Transverse colon (tissue), 4 donors: ENCODE measurements at regions not wholly inside any gene's neighbourhood (a gene's known extent, or its start where the extent isn't known, plus 50 kb on each side); places are given as distances from the start of the nearest gene placed in this dataset.

ENCODE experiments used
- DNase-seq: peaks from one replicate; pipeline ENCODE4 v3.0.0-alpha.2; 2019
- H3K27ac ChIP-seq, 4 donors: fragments of 200-600 bp; sonication (generic); 2 replicates each; pipeline ENCODE4 v1.5.1; 2016 to 2018; ENCODE audit warnings: inconsistent platforms in 4 of 4
- H3K27me3 ChIP-seq: fragments of 200-600 bp; sonication (generic); 2 replicates; pipeline ENCODE4 v1.5.1; 2017; ENCODE audit warnings: inconsistent platforms
- H3K36me3 ChIP-seq, 4 donors: fragments of 200-600 bp; sonication (generic); 2 replicates each; pipeline ENCODE4 v1.5.1; 2017 to 2019; ENCODE audit warnings: inconsistent platforms in 4 of 4
- H3K4me1 ChIP-seq, 4 donors: fragments of 200-600 bp; sonication (generic); 2 replicates each; pipeline ENCODE4 v1.5.1; 2017 to 2020; ENCODE audit warnings: inconsistent platforms in 4 of 4
- H3K4me3 ChIP-seq, 4 donors: fragments of 200-600 bp; sonication (generic); 1 replicate in 1 of 4; 2 replicates in 3 of 4; pipeline versions ENCODE4 v1.5.1 to v1.6.1; 2017 to 2019; ENCODE audit warnings: inconsistent platforms in 4 of 4
- H3K9me3 ChIP-seq, 2 donors: fragments of 200-600 bp; sonication (generic); 2 replicates each; pipeline ENCODE4 v1.5.1; 2017 to 2019; ENCODE audit warnings: inconsistent platforms in 2 of 2
- CTCF ChIP-seq, 5 experiments: fragments of 200-600 bp in 3 of 5; fragments of 450-650 bp in 2 of 5; sonication (generic) in 3 of 5; IDR thresholded peaks; 1 replicate in 2 of 5; 2 replicates in 3 of 5; pipeline ENCODE4 v1.5.1; 2016 to 2017; ENCODE audit warnings: antibody characterized with exemption in 5 of 5, inconsistent platforms in 3 of 5, mild to moderate bottlenecking in 2 of 5, moderate library complexity in 1 of 5
- EP300 ChIP-seq: sonication (generic); formaldehyde crosslinking; IDR thresholded peaks from one replicate; pipeline ENCODE4 v1.6.1; 2017; ENCODE audit warnings: antibody characterized with exemption, low read depth
- POLR2A ChIP-seq: fragments of 450-650 bp; IDR thresholded peaks from one replicate; pipeline ENCODE4 v1.6.1; 2016; ENCODE audit warnings: antibody characterized with exemption, mild to moderate bottlenecking, moderate library complexity
- POLR2AphosphoS5 ChIP-seq, 3 donors: sonication (generic); formaldehyde crosslinking; IDR thresholded peaks; one replicate each; pipeline ENCODE4 v1.6.1; 2016; ENCODE audit warnings: antibody characterized with exemption in 3 of 3
- WGBS, 2 donors: methylation state at CpG; one replicate each; pipeline ENCODE4 v1.1.5; 2018; ENCODE audit warnings: low coverage in 1 of 2; 5-methylcytosine and 5-hydroxymethylcytosine counted together
- in situ Hi-C, 4 donors: fragments of 200-750 bp; cut with MboI; loops; one replicate each; pipeline versions ENCODE4 v1.15.0 to v1.15.1; 2017; ENCODE audit warnings: low sequenced_read_pairs in 3 of 4, low pct_ligation_motif_present in 1 of 4, low pct_unique_long_range_greater_than_20kb in 1 of 4
- intact Hi-C: fragments of 100-400 bp; cut with DNase I; formaldehyde crosslinking; loops from one replicate; pipeline ENCODE4 v1.15.1; 2023; ENCODE audit warnings: low total_unique reads

GRCh38 chr1:200301152-200301551 is 108.7 kb downstream of the ZNF281 start:
- H3K9me3 ChIP-seq: no peaks in the 10 kb centered on the region
- H3K36me3 ChIP-seq: no peaks in the 10 kb centered on the region
- in situ Hi-C loops: loop anchor here in 1 of 4 donors (25.0 kb wide), 1 partner anchor 614 kb away; no protein-coding TSS in a partner anchor
- no peak overlapping the region for H3K27ac ChIP-seq
- intact Hi-C loops: loop anchor here (1.0 kb wide), 1 partner anchor 40 kb away; no protein-coding TSS in a partner anchor
- TF ChIP-seq POLR2A (no peak), POLR2AphosphoS5 (IDR thresholded peaks at IDR 0.05) (no peak), EP300 (no peak), CTCF (IDR thresholded peaks at IDR 0.05) (no peak)
- no peaks in the 10 kb centered on the region for H3K27me3 ChIP-seq
- WGBS, 2 donors: 96 to 100% methylated on average over 1 to 3 of the region's 3 CpGs
- H3K4me3 ChIP-seq: no peak overlapping the region
- DNase-seq: no peak
- peaks cover 0 to 10% (median 6%) of the 10 kb centered on the region in 4 donors for H3K4me1 ChIP-seq

GRCh38 chr1:200299571-200299970 is 110.3 kb downstream of the ZNF281 start:
- H3K9me3 ChIP-seq: no peaks in the 10 kb centered on the region
- H3K27ac ChIP-seq: no peak overlapping the region
- 83 to 95% methylated on average over 1 of the region's 1 CpG for WGBS, 2 donors
- no peak overlapping the region for H3K4me3 ChIP-seq
- in situ Hi-C loops (loop anchor here in 3 of 4 donors (25.0 kb wide), 1 partner anchor 188 kb away; no protein-coding TSS in a partner anchor), intact Hi-C loops (no loop called here)
- no peaks in the 10 kb centered on the region for H3K27me3 ChIP-seq
- peaks cover 0 to 10% (median 6%) of the 10 kb centered on the region in 4 donors for H3K4me1 ChIP-seq
- H3K36me3 ChIP-seq: no peaks in the 10 kb centered on the region
- no peak for DNase-seq
- TF ChIP-seq POLR2AphosphoS5 (IDR thresholded peaks at IDR 0.05) (no peak), CTCF (IDR thresholded peaks at IDR 0.05) (no peak), POLR2A (no peak), EP300 (no peak)

- Histone ChIP-seq H3K27ac (no peak overlapping the region), H3K4me1 (peaks cover 0 to 10% (median 6%) of the 10 kb centered on the region in 4 donors), H3K27me3 (no peaks in the 10 kb centered on the region), H3K9me3 (no peaks in the 10 kb centered on the region), H3K4me3 (no peak overlapping the region), H3K36me3 (no peaks in the 10 kb centered on the region)
- intact Hi-C loops (no loop called here), in situ Hi-C loops (loop anchor here in 3 of 4 donors (25.0 kb wide), 1 partner anchor 189 kb away; no protein-coding TSS in a partner anchor)
- TF ChIP-seq POLR2A (no peak), POLR2AphosphoS5 (IDR thresholded peaks at IDR 0.05) (no peak), CTCF (IDR thresholded peaks at IDR 0.05) (no peak)
- no peak for DNase-seq
- 53 to 80% methylated on average over 1 of the region's 1 CpG for WGBS, 2 donors
These were observed 111.6 kb downstream of the ZNF281 start for GRCh38 chr1:200298242-200298641.

GRCh38 chr1:200296091-200296661 is 113.7 kb downstream of the ZNF281 start:
- in situ Hi-C loops: loop anchor here in 3 of 4 donors (25.0 kb wide), 1 partner anchor 191 kb away; no protein-coding TSS in a partner anchor
- 15 to 33% methylated on average over 2 of the region's 2 CpGs for WGBS, 2 donors
- no peak for DNase-seq
- H3K9me3 ChIP-seq: no peaks in the 10 kb centered on the region
- no peak overlapping the region for H3K4me3 ChIP-seq
- TF ChIP-seq POLR2AphosphoS5 (IDR thresholded peaks at IDR 0.05) (no peak), POLR2A (no peak)
- no peak overlapping the region for H3K27ac ChIP-seq
- no peaks in the 10 kb centered on the region for H3K27me3 ChIP-seq
- intact Hi-C loops: no loop called here
- no peaks in the 10 kb centered on the region for H3K36me3 ChIP-seq
- no peaks in the 10 kb centered on the region for H3K4me1 ChIP-seq
